Smooth muscle cell (in vitro differentiated cells): ENCODE measurements at regions not wholly inside any gene's neighbourhood (a gene's known extent, or its start where the extent isn't known, plus 50 kb on each side); places are given as distances from the start of the nearest gene placed in this dataset.

Experiments used
- DNase-seq: peaks from one replicate; lab custom pipeline; 2025; ENCODE audit not compliant: unreplicated experiment; lab: John Stamatoyannopoulos, UW
- H2AFZ ChIP-seq: fragments of 200-600 bp; sonication (generic); 2 replicates; pipeline ENCODE4 v1.6.0; 2016; ENCODE audit warnings: antibody characterized with exemption, low read depth, mild to moderate bottlenecking
- H3F3A ChIP-seq: fragments of 200-600 bp; sonication (generic); 2 replicates; pipeline ENCODE4 v1.6.0; 2017; ENCODE audit warnings: antibody characterized with exemption, low read depth
- H3K27ac ChIP-seq: fragments of 200-600 bp; sonication (generic); 2 replicates; pipeline ENCODE4 v1.5.1; 2016; ENCODE audit warnings: low read depth, mild to moderate bottlenecking
- H3K27me3 ChIP-seq: fragments of 200-600 bp; sonication (generic); 2 replicates; pipeline ENCODE4 v1.6.1; 2016; ENCODE audit warnings: low read depth, mild to moderate bottlenecking
- H3K36me3 ChIP-seq: fragments of 200-600 bp; sonication (generic); 2 replicates; pipeline ENCODE4 v1.5.1; 2016; ENCODE audit warnings: low read depth
- H3K4me1 ChIP-seq: fragments of 200-600 bp; sonication (generic); 2 replicates; pipeline ENCODE4 v1.5.1; 2016; ENCODE audit warnings: low read depth
- H3K4me2 ChIP-seq: fragments of 200-600 bp; sonication (generic); 2 replicates; pipeline ENCODE4 v1.6.0; 2016; ENCODE audit warnings: mild to moderate bottlenecking
- H3K4me3 ChIP-seq: fragments of 200-600 bp; sonication (generic); 2 replicates; pipeline ENCODE4 v1.5.1; 2016; ENCODE audit warnings: mild to moderate bottlenecking
- H3K79me2 ChIP-seq: fragments of 200-600 bp; sonication (generic); 2 replicates; pipeline ENCODE4 v1.6.0; 2016; ENCODE audit warnings: low read depth, mild to moderate bottlenecking
- H3K9ac ChIP-seq: fragments of 200-600 bp; sonication (generic); 2 replicates; pipeline ENCODE4 v1.6.0; 2016; ENCODE audit warnings: low read depth
- H3K9me3 ChIP-seq: fragments of 200-600 bp; sonication (generic); replicated peaks from 2 replicates; pipeline ENCODE4 v1.5.1; 2016; ENCODE audit warnings: low read depth
- H4K20me1 ChIP-seq: fragments of 200-600 bp; sonication (generic); 2 replicates; pipeline ENCODE4 v1.6.0; 2016; ENCODE audit warnings: low read depth
- WGBS: methylation state at CpG from one replicate; pipeline ENCODE4 v1.1.7; 2016; ENCODE audit warnings: low lambda C conversion rate; 5-methylcytosine and 5-hydroxymethylcytosine counted together
- TF ChIP-seq, protein P1 (sequence below): fragments of 200-600 bp; sonication (generic); IDR thresholded peaks from 2 replicates; pipeline ENCODE4 v1.5.1; 2017; ENCODE audit warnings: borderline replicate concordance, mild to moderate bottlenecking, antibody characterized with exemption; ENCODE audit not compliant: insufficient read depth, poor library complexity, severe bottlenecking

- DNase-seq, result no peak
- Histone ChIP-seq H2AFZ (no peak overlapping the region), H3K36me3 (no peaks in the 10 kb centered on the region), H3K4me1 (no peaks in the 10 kb centered on the region), H3K9ac (no peak overlapping the region), H3K27ac (no peak overlapping the region), H3K9me3 (no peaks in the 10 kb centered on the region), H3K4me2 (no peak overlapping the region), H3K79me2 (no peaks in the 10 kb centered on the region), H3F3A (no peaks in the 10 kb centered on the region), H3K4me3 (no peak overlapping the region), H3K27me3 (no peaks in the 10 kb centered on the region), H4K20me1 (no peaks in the 10 kb centered on the region)
- WGBS, result 73% methylated on average over 2 of the region's 2 CpGs
- TF ChIP-seq, protein P1, sequence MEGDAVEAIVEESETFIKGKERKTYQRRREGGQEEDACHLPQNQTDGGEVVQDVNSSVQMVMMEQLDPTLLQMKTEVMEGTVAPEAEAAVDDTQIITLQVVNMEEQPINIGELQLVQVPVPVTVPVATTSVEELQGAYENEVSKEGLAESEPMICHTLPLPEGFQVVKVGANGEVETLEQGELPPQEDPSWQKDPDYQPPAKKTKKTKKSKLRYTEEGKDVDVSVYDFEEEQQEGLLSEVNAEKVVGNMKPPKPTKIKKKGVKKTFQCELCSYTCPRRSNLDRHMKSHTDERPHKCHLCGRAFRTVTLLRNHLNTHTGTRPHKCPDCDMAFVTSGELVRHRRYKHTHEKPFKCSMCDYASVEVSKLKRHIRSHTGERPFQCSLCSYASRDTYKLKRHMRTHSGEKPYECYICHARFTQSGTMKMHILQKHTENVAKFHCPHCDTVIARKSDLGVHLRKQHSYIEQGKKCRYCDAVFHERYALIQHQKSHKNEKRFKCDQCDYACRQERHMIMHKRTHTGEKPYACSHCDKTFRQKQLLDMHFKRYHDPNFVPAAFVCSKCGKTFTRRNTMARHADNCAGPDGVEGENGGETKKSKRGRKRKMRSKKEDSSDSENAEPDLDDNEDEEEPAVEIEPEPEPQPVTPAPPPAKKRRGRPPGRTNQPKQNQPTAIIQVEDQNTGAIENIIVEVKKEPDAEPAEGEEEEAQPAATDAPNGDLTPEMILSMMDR, result no peak
These were observed 523.1 kb downstream of the MID1IP1 start for GRCh38 chrX:39324233-39324930.

GRCh38 chrX:39327255-39327654 is 526.0 kb downstream of the MID1IP1 start:
- Histone ChIP-seq H3K79me2 (no peaks in the 10 kb centered on the region), H3K4me3 (no peak overlapping the region), H3K27me3 (no peaks in the 10 kb centered on the region), H3K27ac (no peak overlapping the region), H3K9ac (no peak overlapping the region), H2AFZ (no peak overlapping the region), H3K4me1 (no peaks in the 10 kb centered on the region), H3K36me3 (no peaks in the 10 kb centered on the region), H4K20me1 (no peaks in the 10 kb centered on the region), H3K9me3 (no peaks in the 10 kb centered on the region), H3F3A (no peaks in the 10 kb centered on the region), H3K4me2 (no peak overlapping the region)
- no peak for DNase-seq
- TF ChIP-seq, protein P1, result no peak
- WGBS, result 51% methylated on average over 7 of the region's 7 CpGs

- no peaks in the 10 kb centered on the region for H4K20me1 ChIP-seq
- H3K79me2 ChIP-seq, result no peaks in the 10 kb centered on the region
- no peaks in the 10 kb centered on the region for H3K27me3 ChIP-seq
- no peak overlapping the region for H3K27ac ChIP-seq
- no peak for DNase-seq
- no peak overlapping the region for H3K9ac ChIP-seq
- H3K4me2 ChIP-seq, result no peak overlapping the region
- no peak overlapping the region for H3K4me3 ChIP-seq
- H3F3A ChIP-seq, result no peaks in the 10 kb centered on the region
- no peaks in the 10 kb centered on the region for H3K4me1 ChIP-seq
- H2AFZ ChIP-seq, result no peak overlapping the region
- TF ChIP-seq, protein P1, result no peak
- H3K9me3 ChIP-seq, result no peaks in the 10 kb centered on the region
- no peaks in the 10 kb centered on the region for H3K36me3 ChIP-seq
- 77% methylated on average over 1 of the region's 1 CpG for WGBS
These were observed 526.4 kb downstream of the MID1IP1 start for GRCh38 chrX:39327705-39328104.

DNA sequence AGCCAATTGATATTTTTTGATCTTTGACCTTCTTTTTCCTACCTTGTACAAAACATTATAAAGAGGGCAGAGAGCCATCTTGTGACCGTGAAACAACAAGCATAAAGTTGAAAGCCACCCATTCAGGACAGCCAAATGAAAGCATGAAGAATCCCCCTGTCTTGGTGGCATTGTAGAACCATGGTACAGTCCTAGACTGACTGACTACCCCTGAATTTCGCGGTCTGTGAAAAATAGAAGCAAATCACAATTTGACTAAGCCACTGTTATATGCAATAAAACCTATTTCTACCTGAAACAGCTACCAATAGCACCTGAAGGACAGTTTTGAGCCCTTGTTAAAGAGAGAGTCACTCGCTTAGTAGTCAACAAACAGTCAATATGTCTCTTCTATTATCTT is 527.4 kb downstream of the MID1IP1 start:
- no peak for DNase-seq
- WGBS, result 86% methylated on average over 4 of the region's 4 CpGs

More for the DNA sequence above, 527.4 kb downstream of the MID1IP1 start:
- H3K36me3 ChIP-seq, result no peaks in the 10 kb centered on the region
- TF ChIP-seq, protein P1, result no peak
- no peak overlapping the region for H3K4me2 ChIP-seq
- H3K9ac ChIP-seq, result no peak overlapping the region
- no peak overlapping the region for H3K27ac ChIP-seq
- no peaks in the 10 kb centered on the region for H3K4me1 ChIP-seq
- H3K4me3 ChIP-seq, result no peak overlapping the region
- no peaks in the 10 kb centered on the region for H3K27me3 ChIP-seq
- no peaks in the 10 kb centered on the region for H4K20me1 ChIP-seq
- H3K9me3 ChIP-seq, result no peaks in the 10 kb centered on the region
- no peaks in the 10 kb centered on the region for H3K79me2 ChIP-seq
- no peak overlapping the region for H2AFZ ChIP-seq
- H3F3A ChIP-seq, result no peaks in the 10 kb centered on the region
